K562 (cell line): ENCODE measurements at regions not wholly inside any gene's neighbourhood (a gene's known extent, or its start where the extent isn't known, plus 50 kb on each side); places are given as distances from the start of the nearest gene placed in this dataset.

Source experiments
- ATAC-seq: fragments of 200-7000 bp; cut with Tn5 transposase; 3 replicates; pipeline ENCODE4 v1.9.1; 2020; ENCODE audit warnings: moderate library complexity
- BruUV-seq: library from RNA; stranded (reverse); fragments of 400-500 nt; replicated peaks from 2 replicates; lab custom pipeline; 2021; lab: Mats Ljungman, UMichigan
- CTCF ChIA-PET: fragments of 300-600 bp; formaldehyde crosslinking; extraction: SDS; loops from one replicate; lab custom pipeline; 2021; ENCODE audit warnings: low intra/inter-chr PET ratio; lab: Yijun Ruan, JAX
- POLR2A ChIA-PET: fragments of 300-600, 350-650 bp; sonication (Branson Sonifier 250); formaldehyde crosslinking; extraction: SDS; loops from one replicate; lab custom pipeline; 2021; ENCODE audit warnings: antibody characterized with exemption, inconsistent platforms; lab: Yijun Ruan, JAX
- DNase-seq, 4 experiments: peaks; one replicate each; pipeline versions ENCODE4 v3.0.0 to v3.0.0-alpha.2; 2011 to 2018; ENCODE audit warnings: low spot score in 3 of 4, mixed read lengths in 3 of 4; ENCODE audit errors: extremely low read depth in 1 of 4
- FAIRE-seq: peaks from 2 replicates; lab custom pipeline; 2011; peaks lifted over from hg19 to GRCh38; lab: Jason Lieb, UNC
- H2AFZ ChIP-seq: 2 replicates; pipeline ENCODE4 v1.6.0; 2011; ENCODE audit warnings: low read depth, low read length, control low read depth, inconsistent platforms
- H3K27ac ChIP-seq: fragments of 200-600 bp; 3 replicates; pipeline ENCODE4 v1.8.0; 2011; ENCODE audit warnings: low read depth, mild to moderate bottlenecking, control low read depth, inconsistent platforms, low read length, moderate library complexity, mixed read lengths; ENCODE audit errors: extremely low read depth
- H3K27me3 ChIP-seq, 2 experiments: fragments of 300-600 bp in 1 of 2; 2 replicates in 1 of 2; 3 replicates in 1 of 2; pipeline versions ENCODE4 v1.6.0 to v1.8.0; 2011; ENCODE audit warnings: inconsistent platforms in 2 of 2, low read length in 2 of 2, mild to moderate bottlenecking in 1 of 2, mixed read lengths in 1 of 2, moderate library complexity in 1 of 2; ENCODE audit not compliant: control insufficient read depth in 2 of 2, insufficient read depth in 2 of 2
- H3K36me3 ChIP-seq: fragments of 300-600 bp; 3 replicates; pipeline ENCODE4 v1.8.0; 2011; ENCODE audit warnings: mild to moderate bottlenecking, low read length, inconsistent platforms; ENCODE audit not compliant: control insufficient read depth, insufficient read depth
- H3K4me1 ChIP-seq, 2 experiments: fragments of 200-600 bp in 1 of 2; replicated peaks in 1 of 2; 2 replicates in 1 of 2; 3 replicates in 1 of 2; pipeline versions ENCODE4 v1.5.1 to v1.8.0; 2011; ENCODE audit warnings: inconsistent platforms in 2 of 2, low read length in 2 of 2, mild to moderate bottlenecking in 1 of 2, mixed read lengths in 1 of 2, moderate library complexity in 1 of 2; ENCODE audit not compliant: control insufficient read depth in 2 of 2, insufficient read depth in 2 of 2
- H3K4me2 ChIP-seq: 2 replicates; pipeline ENCODE4 v1.6.1; 2011; ENCODE audit warnings: low read length, control low read depth, inconsistent platforms, mixed read lengths; ENCODE audit not compliant: insufficient read depth
- H3K4me3 ChIP-seq: fragments of 200-600 bp; sonication (generic), shearing (Covaris generic); 2 replicates; pipeline ENCODE4 v1.5.1; 2016; ENCODE audit warnings: control low read depth, inconsistent platforms
- H3K79me2 ChIP-seq: fragments of 200-600 bp; 3 replicates; pipeline ENCODE4 v1.8.0; 2011; ENCODE audit warnings: low read length, inconsistent platforms; ENCODE audit not compliant: control insufficient read depth, insufficient read depth
- H3K9ac ChIP-seq, 2 experiments: 2 replicates each; pipeline versions ENCODE4 v1.6.0 to v1.6.1; 2011; ENCODE audit warnings: low read depth in 2 of 2, low read length in 2 of 2, control low read depth in 1 of 2, inconsistent platforms in 1 of 2, mild to moderate bottlenecking in 1 of 2, mixed read lengths in 1 of 2; ENCODE audit not compliant: insufficient read depth in 1 of 2
- H3K9me1 ChIP-seq: one replicate; pipeline ENCODE4 v1.6.0; 2011; ENCODE audit warnings: inconsistent platforms, mild to moderate bottlenecking, low read length, moderate library complexity; ENCODE audit not compliant: control insufficient read depth, insufficient read depth
- H3K9me3 ChIP-seq: replicated peaks from 2 replicates; pipeline ENCODE4 v1.5.1; 2011; ENCODE audit warnings: low read depth, low read length, inconsistent platforms; ENCODE audit not compliant: control insufficient read depth, insufficient read depth
- H4K20me1 ChIP-seq: replicated peaks from 2 replicates; pipeline ENCODE4 v1.6.1; 2011; ENCODE audit warnings: low read length, inconsistent platforms, mixed read lengths; ENCODE audit not compliant: control insufficient read depth, insufficient read depth
- CCNT2 ChIP-seq: IDR thresholded peaks from 2 replicates; pipeline ENCODE4 v1.6.1; 2011; ENCODE audit warnings: borderline replicate concordance, low read depth, mild to moderate bottlenecking, moderate library complexity, mixed read lengths, low read length; ENCODE audit not compliant: insufficient read length; ENCODE audit errors: extremely low read depth
- CEBPG ChIP-seq, 3 experiments: fragments of 200-800 bp in 1 of 3; sonication (Bioruptor generic) in 1 of 3; sonication (generic) in 1 of 3; formaldehyde crosslinking in 1 of 3; IDR thresholded peaks in 2 of 3; conservative IDR thresholded peaks in 1 of 3; 2 replicates each; pipeline versions ENCODE4 v1.6.1 to v1.8.0; 2016 to 2022; ENCODE audit warnings: missing compliant biosample characterization in 2 of 3, missing genetic modification characterization in 2 of 3, mild to moderate bottlenecking in 1 of 3, missing genetic modification reagents in 1 of 3
- E4F1 ChIP-seq: fragments of 250-450 bp; sonication (Bioruptor Pico); IDR thresholded peaks from 2 replicates; pipeline ENCODE4 v1.5.0; 2021; ENCODE audit warnings: mild to moderate bottlenecking, borderline replicate concordance
- ESRRB ChIP-seq: fragments of 250-450 bp; sonication (Bioruptor Pico); IDR thresholded peaks from 2 replicates; pipeline ENCODE4 v1.5.0; 2020; ENCODE audit warnings: mild to moderate bottlenecking, moderate library complexity, borderline replicate concordance
- FOXP1 ChIP-seq: sonication (generic); formaldehyde crosslinking; IDR thresholded peaks from 2 replicates; pipeline ENCODE4 v1.8.0; 2022; ENCODE audit warnings: mild to moderate bottlenecking, missing genetic modification reagents
- KAT8 ChIP-seq: fragments of 450-650 bp; IDR thresholded peaks from 2 replicates; pipeline ENCODE4 v1.6.1; 2016; ENCODE audit warnings: low read depth, mild to moderate bottlenecking
- NONO ChIP-seq, 2 experiments: fragments of 200-400 bp in 1 of 2; fragments of 450-650 bp in 1 of 2; formaldehyde crosslinking in 1 of 2; IDR thresholded peaks; 2 replicates each; pipeline ENCODE4 v1.6.1; 2017; ENCODE audit warnings: low read depth in 2 of 2, mild to moderate bottlenecking in 2 of 2, moderate library complexity in 2 of 2, low read length in 1 of 2
- TRIM28 ChIP-seq: fragments of 450-650 bp; IDR thresholded peaks from 2 replicates; pipeline ENCODE4 v1.6.1; 2017
- ZBTB33 ChIP-seq: sonication (generic); formaldehyde crosslinking; IDR thresholded peaks from 2 replicates; pipeline ENCODE4 v1.8.1; 2023; ENCODE audit warnings: mild to moderate bottlenecking, missing genetic modification reagents
- ZBTB49 ChIP-seq: sonication (generic); formaldehyde crosslinking; IDR thresholded peaks from 2 replicates; pipeline ENCODE4 v1.8.0; 2022; ENCODE audit warnings: missing genetic modification reagents, mild to moderate bottlenecking, borderline replicate concordance
- ZBTB5 ChIP-seq: fragments of 450-650 bp; IDR thresholded peaks from 2 replicates; pipeline ENCODE4 v1.6.1; 2017; ENCODE audit warnings: antibody characterized with exemption
- ZNF263 ChIP-seq: sonication (generic); formaldehyde crosslinking; IDR thresholded peaks from 2 replicates; pipeline ENCODE4 v1.8.0; 2022; ENCODE audit warnings: mild to moderate bottlenecking, missing genetic modification reagents, borderline replicate concordance
- ZNF57 ChIP-seq: fragments of 450-650 bp; formaldehyde crosslinking; IDR thresholded peaks from 2 replicates; pipeline ENCODE4 v1.4.0; 2020; ENCODE audit warnings: mild to moderate bottlenecking, moderate library complexity
- ZNF830 ChIP-seq: fragments of 250-450 bp; sonication (Bioruptor Pico); IDR thresholded peaks from 2 replicates; pipeline ENCODE4 v1.5.0; 2021; ENCODE audit warnings: mild to moderate bottlenecking
- WGBS: fragments of 100-300 bp; shearing (Covaris generic); methylation state at CpG from one replicate; pipeline ENCODE4 v1.1.6; 2016; ENCODE audit warnings: low coverage, mixed read lengths; ENCODE audit not compliant: insufficient coverage; ENCODE audit errors: missing lambda C conversion rate; 5-methylcytosine and 5-hydroxymethylcytosine counted together
- in situ Hi-C: fragments of 300-500 bp; cut with MboI; formaldehyde crosslinking; loops from 4 replicates; pipeline ENCODE4 v1.15.0; 2018; ENCODE audit warnings: inconsistent platforms, mixed read lengths
- intact Hi-C: fragments of 100-400 bp; cut with micrococcal nuclease; formaldehyde crosslinking; loops from 2 replicates; pipeline ENCODE4 v1.14.2; 2022

GRCh38 chr9:111110805-111111204 is 72.5 kb upstream of the LPAR1 start:
- Histone ChIP-seq H3K79me2 (no peaks in the 10 kb centered on the region), H3K4me2 (no peak overlapping the region), H3K4me1 (no peaks in the 10 kb centered on the region), H3K9ac (no peak overlapping the region), H3K9me1 (no peaks in the 10 kb centered on the region), H3K9me3 (no peaks in the 10 kb centered on the region), H3K27ac (no peak overlapping the region), H3K36me3 (no peaks in the 10 kb centered on the region), H3K27me3 (no peaks in the 10 kb centered on the region), H4K20me1 (no peaks in the 10 kb centered on the region), H2AFZ (no peak overlapping the region), H3K4me3 (no peak overlapping the region)
- DNase-seq: no peak
- WGBS: 0% methylated on average over 3 of the region's 3 CpGs
- FAIRE-seq: no peak
- no peak for ATAC-seq
- in situ Hi-C loops (no loop called here), intact Hi-C loops (no loop called here)
- ChIA-PET CTCF (no interaction called here), POLR2A (no interaction called here)
- BruUV-seq: no TSS peak
- no peak for TF ChIP-seq E4F1 (CRISPR knock-in tag)
- no peak for TF ChIP-seq ESRRB
- no peak for TF ChIP-seq ZNF263
- no peak for TF ChIP-seq FOXP1 (CRISPR knock-in tag)
- no peak for TF ChIP-seq CCNT2
- TF ChIP-seq CEBPG (CRISPR knock-in tag; IDR thresholded peaks at IDR 0.05): no peak
- no peak for TF ChIP-seq CEBPG (tag; conservative IDR thresholded peaks at IDR 0.05 in 1 of 2, IDR thresholded peaks at IDR 0.05 in 1 of 2)
- TF ChIP-seq KAT8: no peak
- no peak for TF ChIP-seq ZNF57 (CRISPR knock-in tag)
- TF ChIP-seq NONO (IDR thresholded peaks at IDR 0.05; ENCODE audit: low read depth in 2 of 2, low read length in 1 of 2): no peak
- TF ChIP-seq ZBTB49 (CRISPR knock-in tag): no peak
- no peak for TF ChIP-seq ZNF830
- no peak for TF ChIP-seq TRIM28
- no peak for TF ChIP-seq ZBTB5
- TF ChIP-seq ZBTB33 (CRISPR knock-in tag): no peak
